GDM1 (cell line): ENCODE measurements at regions not wholly inside any gene's neighbourhood (a gene's known extent, or its start where the extent isn't known, plus 50 kb on each side); places are given as distances from the start of the nearest gene placed in this dataset.

Experiments
- DNase-seq: peaks from one replicate; lab custom pipeline; 2025; lab: John Stamatoyannopoulos, UW

GRCh38 chr3:141418751-141419150 is 50.4 kb downstream of the ZBTB38 start:
- no peak for DNase-seq

GRCh38 chr3:141419946-141420345 is 51.6 kb downstream of the ZBTB38 start:
- DNase-seq, result no peak

GRCh38 chr3:141421186-141421585 is 52.9 kb downstream of the ZBTB38 start:
- no peak for DNase-seq

GRCh38 chr3:141421639-141422319 is 53.5 kb downstream of the ZBTB38 start:
- DNase-seq, result no peak

- no peak for DNase-seq
Measured at GRCh38 chr3:141422961-141423582, 54.8 kb downstream of the ZBTB38 start.

- DNase-seq, result no peak
Measured at GRCh38 chr3:141425523-141426233, 57.4 kb downstream of the ZBTB38 start.

GRCh38 chr3:141426404-141427034 is 58.2 kb downstream of the ZBTB38 start:
- DNase-seq, result peak; percentile 33

- DNase-seq, result no peak
Measured at GRCh38 chr3:141427764-141428163, 59.1 kb upstream of the RASA2 start.

- no peak for DNase-seq
Measured at GRCh38 chr3:141429371-141430035, 57.3 kb upstream of the RASA2 start.

- no peak for DNase-seq
Measured at GRCh38 chr3:141430316-141430715, 56.5 kb upstream of the RASA2 start.

- no peak for DNase-seq
Measured at GRCh38 chr3:141431411-141432378, 55.1 kb upstream of the RASA2 start.

GRCh38 chr3:141432904-141433303 is 53.9 kb upstream of the RASA2 start:
- DNase-seq, result no peak

- DNase-seq, result no peak
Measured at GRCh38 chr3:141434255-141434654, 52.6 kb upstream of the RASA2 start.

- DNase-seq, result no peak
Measured at GRCh38 chr3:141436180-141436579, 50.6 kb upstream of the RASA2 start.
